Pulmonary artery endothelial cell (primary cell): ENCODE measurements at regions not wholly inside any gene's neighbourhood (a gene's known extent, or its start where the extent isn't known, plus 50 kb on each side); places are given as distances from the start of the nearest gene placed in this dataset.
"Not testable (repeated sequence)": the region's sequence is repeated elsewhere in the genome, so short reads cannot be mapped to it uniquely, and the experiment has no call there.

Experiments used
- DNase-seq: peaks from one replicate; pipeline ENCODE4 v3.0.0-alpha.2; 2011; ENCODE audit warnings: low read depth, low spot score

DNA sequence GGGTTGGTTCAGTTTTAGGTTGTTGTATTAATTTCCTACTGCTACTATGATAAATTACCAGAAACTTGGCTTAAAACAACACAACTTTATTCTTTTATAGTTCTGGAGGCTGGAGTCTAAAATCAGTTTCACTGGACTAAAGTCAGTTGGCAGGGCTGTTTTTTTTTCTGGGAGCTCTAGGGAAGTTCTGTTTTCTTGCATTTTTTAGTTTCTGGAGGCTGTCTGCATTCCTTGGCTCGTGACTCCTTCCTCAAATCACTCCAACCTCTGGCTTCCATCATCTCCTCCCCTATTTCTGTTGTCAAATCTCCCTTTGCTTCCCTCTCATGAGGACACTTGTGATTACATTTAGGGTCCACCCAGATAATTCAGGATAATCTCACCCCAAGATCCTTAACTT is 51.3 kb upstream of the SUB1 start:
- DNase-seq, result no peak

DNA sequence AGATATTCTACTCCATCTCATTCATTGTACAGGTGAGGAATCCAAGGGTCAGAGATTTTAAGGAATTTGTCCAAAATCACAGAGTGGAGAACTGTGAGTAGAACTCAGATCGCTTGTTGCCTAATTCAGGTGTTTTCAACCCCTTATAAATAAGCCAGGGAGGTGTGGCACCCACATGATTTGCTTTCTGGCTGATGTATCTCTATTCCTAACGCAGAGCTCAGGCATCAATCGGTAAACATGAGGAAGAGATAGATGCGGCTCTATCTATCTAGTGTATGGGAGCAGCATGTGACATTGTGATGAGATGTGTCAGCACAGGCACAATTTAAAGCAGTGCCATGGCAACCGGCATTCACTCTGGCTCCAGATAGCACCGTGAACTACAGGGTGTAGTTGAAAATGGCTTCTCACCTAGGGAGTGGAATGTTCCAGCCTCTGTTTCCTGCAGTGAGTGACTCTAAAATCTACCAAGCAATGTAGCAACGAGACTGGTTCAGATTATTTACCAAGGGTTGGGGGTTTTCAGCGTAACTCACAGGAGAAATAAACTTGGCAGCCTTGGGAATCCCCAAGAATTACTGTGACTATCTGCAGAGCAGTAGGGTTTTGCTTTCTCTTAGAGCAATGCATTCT is 53.4 kb upstream of the SUB1 start:
- DNase-seq, result no peak

DNA sequence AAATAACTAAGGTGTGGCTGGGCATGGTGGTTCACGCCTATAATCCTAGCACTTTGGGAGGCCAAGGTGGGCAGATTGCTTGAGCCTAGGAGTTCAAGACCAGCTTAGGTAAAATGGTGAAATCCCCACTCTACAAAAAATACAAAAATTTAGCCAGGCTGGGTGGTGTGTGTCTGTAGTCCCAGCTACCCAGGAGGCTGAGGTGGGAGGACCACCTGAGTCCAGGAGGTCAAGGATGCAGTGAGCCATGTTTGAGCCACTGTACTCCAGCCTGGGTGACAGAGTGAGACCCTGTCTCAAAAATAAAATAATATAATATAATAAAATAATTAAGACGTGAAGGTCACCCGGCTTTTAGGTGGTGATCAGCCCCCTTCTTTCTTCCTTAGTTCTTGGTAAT is 58.0 kb upstream of the SUB1 start:
- not testable (repeated sequence) for DNase-seq

DNA sequence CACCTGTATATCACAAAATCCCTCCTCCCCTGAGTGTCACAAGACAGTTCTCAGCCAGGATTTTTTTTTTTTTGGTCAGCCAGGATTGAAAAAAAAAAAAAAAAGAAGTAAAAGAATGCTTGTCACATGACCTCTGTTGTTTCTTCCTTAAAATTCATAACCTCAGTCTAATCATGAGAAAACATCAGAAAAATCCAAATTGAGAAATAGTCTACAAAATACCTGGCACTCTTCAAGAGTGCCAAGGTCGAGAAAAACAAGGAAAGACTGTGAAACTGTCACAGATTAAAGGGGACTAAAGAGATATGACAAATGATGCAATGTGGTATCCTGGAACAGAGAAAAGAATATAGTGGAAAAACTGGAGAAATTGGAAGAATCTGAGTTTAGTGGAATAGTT is 58.5 kb upstream of the SUB1 start:
- no peak for DNase-seq

DNA sequence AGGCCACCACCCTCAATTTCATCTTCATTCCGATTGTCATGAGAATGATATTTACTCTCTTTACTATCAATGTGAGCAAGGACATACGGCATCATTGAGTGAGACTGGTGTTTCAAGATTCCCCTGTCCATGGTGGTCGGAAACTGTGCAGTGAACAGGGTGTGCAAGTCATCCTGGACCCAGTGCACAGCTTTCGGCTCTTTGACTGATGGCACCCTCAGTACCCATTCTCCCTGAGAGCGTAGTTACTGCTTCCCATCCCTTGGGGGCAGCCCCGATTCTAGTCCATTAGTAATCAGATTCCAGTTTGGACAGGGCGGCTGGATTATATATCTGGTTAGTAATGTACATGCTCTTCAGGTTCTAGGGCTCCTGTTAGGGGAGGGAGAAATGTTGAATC is 61.7 kb upstream of the SUB1 start:
- DNase-seq, result no peak

DNA sequence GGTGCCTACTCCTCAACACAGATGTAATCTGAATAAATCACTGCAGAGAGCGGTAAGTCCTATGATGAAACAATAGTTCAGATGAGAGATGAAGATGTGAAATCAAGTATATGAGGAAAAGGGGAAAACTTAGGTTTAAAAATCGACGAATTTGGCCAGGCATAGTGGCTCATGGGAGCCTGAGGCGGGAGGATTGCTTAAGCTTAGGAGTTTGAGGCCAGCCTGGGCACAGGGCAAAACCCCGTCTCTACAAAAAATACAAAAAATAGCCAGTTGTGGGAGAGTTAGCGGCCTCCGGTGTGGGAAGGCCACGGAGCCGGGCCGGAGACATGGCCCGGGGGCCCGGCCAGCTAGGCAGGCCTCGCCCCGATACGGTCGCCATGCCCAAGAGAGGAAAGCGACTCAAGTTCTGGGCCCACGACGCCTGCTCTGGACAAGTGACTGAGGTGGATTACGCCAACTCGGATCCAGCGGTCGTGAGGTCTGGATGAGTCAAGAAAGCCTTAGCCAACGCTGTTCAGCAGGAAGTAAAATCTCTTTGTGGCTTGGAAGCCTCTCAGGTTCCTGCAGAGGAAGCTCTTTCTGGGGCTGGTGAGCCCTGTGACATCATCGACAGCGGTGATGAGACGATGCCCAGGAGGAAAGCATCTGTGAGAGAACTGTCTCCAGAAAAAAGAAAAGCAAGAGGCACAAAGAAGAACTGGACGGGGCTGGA is 62.8 kb upstream of the SUB1 start:
- no peak for DNase-seq

DNA sequence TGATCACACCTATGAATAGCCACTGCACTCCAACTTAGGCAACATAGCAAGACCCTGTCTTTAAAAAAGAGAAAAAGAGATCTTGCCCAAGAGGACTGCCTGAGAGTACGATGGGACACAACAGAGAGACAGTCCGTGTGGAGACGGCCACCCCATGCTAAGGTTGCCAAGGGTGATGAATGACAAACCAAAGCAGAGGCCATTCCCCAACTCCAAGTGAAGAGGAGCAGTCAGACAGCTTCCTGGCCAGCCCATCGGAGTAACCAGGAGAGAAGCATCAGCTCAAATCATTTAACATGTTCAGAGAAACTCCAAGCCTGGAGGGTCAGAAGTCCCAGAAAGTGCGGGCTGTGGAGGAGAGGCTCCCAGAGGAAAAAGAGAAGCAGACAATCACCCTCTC is 63.9 kb upstream of the SUB1 start:
- no peak for DNase-seq

DNA sequence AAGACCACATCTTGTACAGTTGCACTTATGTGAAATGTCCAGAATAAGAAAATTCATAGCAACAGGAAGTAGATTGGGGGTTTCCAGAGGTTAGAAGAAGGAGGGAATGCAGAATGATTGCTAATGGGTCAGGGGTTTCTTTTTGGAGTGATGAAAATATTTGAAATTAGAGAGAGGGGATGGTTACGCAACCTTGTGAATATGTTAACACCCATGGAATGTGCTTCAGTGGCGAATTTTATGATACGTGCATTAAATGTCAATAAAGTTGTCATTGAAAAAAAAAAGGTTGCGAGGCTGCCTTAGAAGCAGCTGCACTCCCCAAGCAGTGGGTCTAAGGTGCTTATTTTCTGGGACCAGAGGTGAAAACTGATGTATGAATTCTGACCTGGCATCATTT is 64.4 kb upstream of the SUB1 start:
- DNase-seq, result no peak

DNA sequence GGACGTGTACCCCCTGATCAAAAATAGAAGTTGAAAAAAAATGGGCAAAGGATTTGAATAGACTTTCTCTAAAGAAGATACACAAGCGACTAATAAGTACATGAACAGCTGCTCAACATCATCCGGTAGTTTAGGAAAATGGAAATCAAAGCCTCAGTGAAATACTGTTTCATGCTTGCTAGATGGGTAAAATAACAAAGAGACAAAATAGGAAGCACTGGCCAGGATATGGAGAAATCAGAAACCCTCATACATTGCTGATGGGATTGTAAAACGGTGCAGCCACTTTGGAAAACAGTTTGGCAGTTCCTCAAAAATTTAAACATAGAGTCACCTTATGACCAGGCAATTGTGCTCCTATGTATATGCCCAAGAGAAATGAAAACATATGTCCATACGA is 65.0 kb upstream of the SUB1 start:
- DNase-seq, result no peak

DNA sequence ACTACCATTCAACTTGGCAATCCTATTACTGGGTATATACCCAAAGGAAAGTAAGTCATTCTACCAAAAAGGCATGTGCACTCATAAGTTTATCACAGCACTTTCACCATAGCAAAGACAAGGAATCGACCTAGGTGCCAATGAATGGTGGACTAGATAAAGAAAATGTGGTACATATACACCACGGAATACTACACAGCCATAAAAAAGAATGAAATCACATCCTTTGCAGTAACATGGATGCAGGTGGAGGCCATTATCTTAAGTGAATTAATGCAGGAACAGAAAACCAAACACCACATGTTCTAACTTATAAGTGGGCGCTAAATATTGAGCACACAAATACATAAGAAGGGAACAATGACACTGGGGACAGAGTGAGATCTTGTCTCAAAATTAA is 65.8 kb upstream of the SUB1 start:
- DNase-seq, result no peak

DNA sequence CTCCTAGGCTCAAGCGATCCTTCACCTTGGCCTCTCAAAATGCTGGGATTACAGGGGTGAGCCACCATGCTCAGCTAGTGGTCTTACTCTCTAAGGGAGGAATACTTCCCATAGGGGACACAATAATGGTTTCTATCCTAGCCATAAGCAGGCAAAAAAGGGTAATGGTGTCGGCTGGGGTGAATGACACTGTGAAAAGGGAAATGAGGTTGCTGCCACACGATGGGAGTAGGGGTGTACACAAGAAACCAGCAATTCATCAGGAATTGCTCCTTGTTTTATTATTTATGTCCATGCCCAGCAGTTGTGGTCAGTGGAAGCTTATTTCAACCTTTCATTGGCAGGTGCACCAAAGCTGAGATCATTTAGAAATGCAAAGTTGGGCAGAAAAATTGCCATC is 70.3 kb upstream of the ZFR start:
- DNase-seq, result no peak

DNA sequence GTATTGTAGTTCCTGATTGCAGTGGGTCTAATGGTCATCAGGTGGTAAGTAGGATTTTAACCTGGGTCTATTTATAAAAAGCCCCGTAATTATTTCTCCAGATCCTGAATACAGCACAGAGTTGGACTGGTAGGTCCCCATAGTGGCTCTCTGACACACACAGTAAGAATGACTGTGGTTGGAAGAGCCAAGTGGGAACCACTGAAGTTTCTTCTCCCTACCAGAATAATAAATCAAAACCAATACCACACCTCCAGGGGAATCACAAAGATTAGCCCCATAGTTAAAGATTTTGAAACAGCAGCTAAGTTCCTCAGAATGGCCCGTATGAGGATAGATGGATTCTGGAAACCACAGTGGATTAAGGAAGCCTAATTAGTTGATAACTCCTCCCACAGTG is 68.4 kb upstream of the ZFR start:
- no peak for DNase-seq

DNA sequence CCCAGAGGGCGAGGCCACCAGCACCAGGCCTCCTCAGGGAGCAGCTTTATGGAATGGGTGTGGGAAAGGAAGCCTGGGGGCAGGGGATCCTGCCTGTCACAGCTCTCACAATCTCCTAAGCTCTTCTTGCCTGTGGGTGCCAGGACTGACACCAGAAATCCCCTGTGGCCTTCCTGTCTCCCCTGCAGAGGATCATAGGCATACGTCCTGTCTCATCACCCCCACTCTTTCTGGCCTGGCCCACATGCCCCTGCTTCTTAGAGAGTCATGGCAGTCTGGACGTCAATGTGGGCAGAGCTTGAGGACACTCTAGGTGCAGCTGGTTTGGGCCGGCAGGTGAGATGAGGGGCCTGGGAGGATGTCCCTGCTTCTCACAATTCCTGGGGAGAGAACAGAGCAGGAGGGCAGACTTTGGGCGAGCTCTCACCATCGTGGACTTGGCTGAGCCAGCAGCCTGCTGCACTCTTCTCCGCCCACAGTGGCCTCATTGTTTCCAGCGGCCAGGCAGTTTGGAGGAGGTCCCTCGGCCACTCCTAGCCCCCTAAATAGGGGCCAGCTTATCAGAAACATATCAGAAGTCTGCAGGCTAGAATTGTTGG is 67.3 kb upstream of the ZFR start:
- no peak for DNase-seq

DNA sequence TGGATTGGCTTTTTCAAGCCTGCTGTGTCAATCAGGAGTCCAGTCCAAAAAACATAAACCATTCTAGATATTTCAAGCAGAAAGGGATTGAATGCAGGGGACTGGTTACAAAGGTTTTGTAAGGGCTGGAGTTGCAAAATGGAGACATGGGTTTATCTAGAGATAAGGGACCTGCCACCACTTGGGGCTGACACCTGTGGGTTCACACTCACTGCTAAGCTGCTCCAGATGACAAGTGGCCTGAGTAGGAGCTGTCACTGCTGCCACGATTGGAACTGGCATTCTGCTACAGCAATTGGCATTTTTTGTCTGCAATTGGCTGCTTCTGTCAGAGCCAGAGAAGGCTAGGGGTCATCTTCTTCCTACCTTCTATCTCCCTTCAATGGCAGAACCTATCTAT is 66.3 kb upstream of the ZFR start:
- DNase-seq, result no peak

DNA sequence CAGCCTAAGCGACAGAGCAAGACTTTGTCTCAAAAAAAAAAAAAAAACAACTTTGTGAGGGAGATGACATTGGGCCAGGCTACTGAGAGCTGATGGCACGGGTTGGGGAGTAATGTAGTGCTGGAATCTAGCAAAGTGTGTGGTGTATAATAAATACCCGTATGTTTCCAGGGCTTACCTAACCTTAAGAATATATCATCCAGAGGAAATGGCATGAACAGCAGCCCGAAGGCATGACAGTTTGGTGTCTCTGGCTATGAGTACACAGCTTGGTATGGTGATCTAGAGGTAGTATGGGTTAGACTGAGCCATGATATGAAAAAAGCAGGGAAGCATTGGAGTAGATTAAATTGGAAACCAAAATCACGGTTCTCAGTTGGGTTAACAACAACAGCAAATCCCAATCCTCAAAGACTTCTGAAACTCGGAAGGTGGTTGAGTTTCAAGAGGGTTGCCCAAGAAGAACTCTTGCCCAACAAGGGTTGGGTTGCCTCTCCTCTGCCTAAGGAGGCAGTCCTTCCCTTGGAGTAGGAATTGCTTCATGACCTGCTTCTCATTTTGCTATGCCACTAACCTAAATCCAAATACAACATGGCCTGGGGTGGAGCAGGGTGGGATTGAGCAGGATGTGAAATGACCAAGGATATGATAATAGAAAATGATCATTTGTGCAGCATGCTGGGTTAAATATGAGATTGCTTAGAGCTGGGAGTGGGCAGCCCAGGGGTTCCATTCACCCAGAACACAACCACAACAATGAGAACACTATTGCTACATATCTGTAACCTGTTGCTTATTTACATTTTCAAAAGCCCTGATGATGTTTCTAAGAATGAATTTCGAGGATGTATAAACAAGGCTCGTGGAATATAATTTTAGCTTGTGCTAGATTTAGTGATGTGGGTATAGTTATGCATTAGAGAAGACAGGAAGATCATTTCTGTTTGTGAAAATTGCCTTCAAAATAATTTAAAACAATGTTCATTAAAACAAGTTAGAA is 64.6 kb upstream of the ZFR start:
- no peak for DNase-seq

DNA sequence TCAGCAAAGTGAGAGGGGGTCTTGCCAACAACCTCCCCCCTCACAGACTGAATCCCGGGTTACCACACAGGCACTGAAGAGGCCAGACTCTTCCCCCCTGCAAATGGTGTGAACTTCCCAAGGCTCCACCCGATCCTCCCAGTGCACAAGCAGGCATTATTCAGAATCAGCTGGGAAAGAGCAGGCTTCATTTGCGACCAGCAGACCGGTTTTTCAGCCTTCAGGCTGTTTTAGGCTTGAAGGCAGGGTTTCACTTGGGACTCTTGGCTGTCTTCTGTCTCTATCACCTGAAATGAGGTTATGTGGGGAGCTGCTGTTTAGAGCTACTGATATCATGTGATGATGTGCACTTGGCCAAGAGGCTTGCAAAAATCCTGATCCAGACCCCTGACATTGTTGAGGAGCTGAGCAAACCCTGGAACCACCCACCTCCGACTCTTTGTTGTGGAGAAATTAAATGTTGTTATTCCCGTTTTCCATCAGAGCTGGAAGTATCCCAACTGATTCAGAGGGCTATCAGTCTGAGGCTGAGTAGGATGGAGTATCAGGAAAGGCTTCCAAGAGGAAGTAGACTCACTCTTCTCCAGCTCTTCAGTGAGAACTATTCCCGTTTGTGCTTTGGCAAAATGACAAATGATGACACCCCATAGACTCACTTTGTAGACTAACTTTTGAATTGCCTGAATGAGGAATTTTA is 63.3 kb upstream of the ZFR start:
- no peak for DNase-seq

DNA sequence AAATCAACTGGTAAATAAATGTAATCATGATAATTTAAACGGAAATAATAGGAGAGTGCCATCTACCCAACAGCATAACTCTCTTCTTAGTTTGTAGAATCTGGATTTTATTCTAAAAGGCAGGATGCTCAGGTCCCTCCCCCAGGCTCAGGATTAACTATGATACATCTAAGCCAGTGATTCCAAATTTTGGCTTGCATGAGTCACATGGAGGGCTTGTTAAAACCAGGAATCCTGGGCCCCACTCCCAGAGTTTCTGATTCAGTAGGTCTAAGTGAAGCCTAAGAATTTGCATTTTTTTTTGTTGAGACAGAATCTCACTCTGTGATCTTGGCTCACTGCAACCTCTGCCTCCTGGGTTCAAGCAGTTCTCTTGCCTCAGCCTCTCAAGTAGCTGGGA is 62.3 kb upstream of the ZFR start:
- no peak for DNase-seq

DNA sequence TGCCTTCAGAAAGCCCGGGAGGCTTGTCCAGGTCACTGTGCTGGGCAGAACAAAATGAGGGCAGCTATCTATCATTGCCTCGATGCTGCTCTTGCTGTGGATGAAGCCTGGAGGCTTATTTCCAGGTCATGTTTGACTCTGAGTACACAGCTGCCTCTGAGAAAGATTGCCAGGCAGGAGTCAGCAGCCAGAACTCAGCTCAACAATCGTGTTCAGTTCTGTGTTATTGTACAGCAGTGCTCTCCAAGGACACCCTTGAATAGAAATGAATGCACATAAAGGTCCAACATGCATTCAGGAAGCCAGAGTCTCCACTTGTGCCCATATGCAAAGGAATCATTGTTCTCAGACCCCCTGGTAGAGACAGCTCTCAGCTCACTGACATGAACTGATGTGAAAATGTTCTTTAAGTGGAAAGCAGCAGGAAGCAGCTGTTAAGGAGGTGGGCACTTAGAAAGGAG is 61.7 kb upstream of the ZFR start:
- peak; percentile 45 for DNase-seq

DNA sequence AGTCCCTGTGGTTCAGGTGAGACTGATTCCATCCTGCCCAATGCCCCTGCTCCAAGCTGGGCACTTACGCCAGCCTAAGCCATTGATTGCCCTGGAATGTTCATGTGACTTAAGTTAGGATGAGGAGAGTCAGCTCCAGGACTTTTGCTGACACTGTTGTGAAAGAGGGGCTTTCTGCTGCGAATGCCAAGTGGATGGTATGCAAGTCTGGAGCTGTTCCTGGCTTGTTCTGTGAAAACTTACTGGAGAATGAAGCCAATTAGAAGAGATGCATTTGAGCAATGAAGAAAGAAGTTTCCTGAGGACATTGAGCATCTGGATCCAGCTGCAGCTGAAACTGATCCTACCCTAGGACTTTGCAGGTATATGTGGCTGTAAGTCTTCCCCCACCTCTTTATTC is 61.2 kb upstream of the ZFR start:
- no peak for DNase-seq

DNA sequence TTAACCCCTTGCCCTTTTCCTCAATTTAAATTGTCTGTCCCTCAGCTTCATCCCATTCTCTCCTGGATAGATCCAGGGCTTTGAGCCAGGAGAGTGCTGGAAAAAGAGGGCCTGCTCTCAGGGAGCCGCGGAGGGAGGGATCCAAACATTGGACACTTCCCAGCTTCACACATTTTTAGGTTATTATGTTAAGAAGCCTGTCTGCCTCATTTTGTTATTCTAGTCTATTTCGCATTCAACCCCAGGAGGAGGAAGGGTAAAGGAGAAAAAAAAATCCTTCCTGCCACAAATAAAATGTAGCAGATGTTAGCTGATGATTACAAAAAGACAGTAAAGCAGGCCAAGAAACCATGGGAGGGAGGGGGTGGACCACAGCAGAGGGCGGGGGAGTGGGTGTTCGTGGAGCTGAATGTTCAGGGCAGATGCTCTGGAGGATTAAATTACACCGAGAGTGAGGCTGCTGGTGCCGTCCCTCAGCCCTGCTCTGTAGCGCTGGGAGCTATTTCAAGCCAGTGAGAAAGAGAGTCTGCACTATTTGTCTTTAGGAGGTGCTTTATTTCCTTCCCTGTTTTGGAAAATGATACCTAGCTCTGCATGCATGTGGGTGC is 60.6 kb upstream of the ZFR start:
- DNase-seq, result peak; percentile 71
